CD4-positive, alpha-beta T cell treated with Interleukin-21 for 1 hour (primary cell): ENCODE measurements at regions not wholly inside any gene's neighbourhood (a gene's known extent, or its start where the extent isn't known, plus 50 kb on each side); places are given as distances from the start of the nearest gene placed in this dataset.
"Not testable (repeated sequence)": the region's sequence is repeated elsewhere in the genome, so short reads cannot be mapped to it uniquely, and the experiment has no call there.

Experiments used
- DNase-seq: peaks from one replicate; pipeline ENCODE4 v3.0.0-alpha.2; 2020

GRCh38 chr2:176578292-176578691 lies 309.1 kb downstream of the MTX2 start:
- DNase-seq = not testable (repeated sequence)

- no peak for DNase-seq
These were observed 310.4 kb downstream of the MTX2 start for GRCh38 chr2:176579608-176580007.

- no peak for DNase-seq
These were observed 312.4 kb downstream of the MTX2 start for GRCh38 chr2:176581557-176582165.

- no peak for DNase-seq
These were observed 312.9 kb downstream of the MTX2 start for GRCh38 chr2:176582176-176582575.

- no peak for DNase-seq
These were observed 313.8 kb downstream of the MTX2 start for GRCh38 chr2:176582990-176583481.

- no peak for DNase-seq
These were observed 314.4 kb downstream of the MTX2 start for GRCh38 chr2:176583607-176584006.

GRCh38 chr2:176584333-176584732 lies 315.1 kb downstream of the MTX2 start:
- no peak for DNase-seq

GRCh38 chr2:176585291-176585690 lies 316.0 kb downstream of the MTX2 start:
- DNase-seq = no peak

- no peak for DNase-seq
These were observed 316.5 kb downstream of the MTX2 start for GRCh38 chr2:176585791-176586190.

GRCh38 chr2:176589287-176589686 lies 320.0 kb downstream of the MTX2 start:
- no peak for DNase-seq

- no peak for DNase-seq
These were observed 320.7 kb downstream of the MTX2 start for GRCh38 chr2:176589825-176590440.

- no peak for DNase-seq
These were observed 323.0 kb downstream of the MTX2 start for GRCh38 chr2:176592216-176592615.

GRCh38 chr2:176595986-176596385 lies 326.7 kb downstream of the MTX2 start:
- DNase-seq = no peak

- DNase-seq = no peak
These were observed 328.7 kb downstream of the MTX2 start for GRCh38 chr2:176597916-176598315.

- DNase-seq = no peak
These were observed 329.1 kb downstream of the MTX2 start for GRCh38 chr2:176598351-176598750.

GRCh38 chr2:176599796-176600485 lies 330.7 kb downstream of the MTX2 start:
- no peak for DNase-seq

GRCh38 chr2:176601066-176601465 lies 331.8 kb downstream of the MTX2 start:
- DNase-seq = no peak

- no peak for DNase-seq
These were observed 342.8 kb downstream of the MTX2 start for GRCh38 chr2:176612036-176612435.

- DNase-seq = no peak
These were observed 343.5 kb downstream of the MTX2 start for GRCh38 chr2:176612736-176613135.

- DNase-seq = no peak
These were observed 344.2 kb downstream of the MTX2 start for GRCh38 chr2:176613323-176613987.

GRCh38 chr2:176614049-176614448 lies 344.8 kb downstream of the MTX2 start:
- no peak for DNase-seq

GRCh38 chr2:176614930-176615329 lies 345.7 kb downstream of the MTX2 start:
- no peak for DNase-seq

GRCh38 chr2:176619504-176619903 lies 350.3 kb downstream of the MTX2 start:
- DNase-seq = no peak

- no peak for DNase-seq
These were observed 352.1 kb downstream of the MTX2 start for GRCh38 chr2:176621350-176621749.
